NOMO-1 treated with DMSO at 0.1 percent for 48 hours (cell line): ENCODE measurements at regions not wholly inside any gene's neighbourhood (a gene's known extent, or its start where the extent isn't known, plus 50 kb on each side); places are given as distances from the start of the nearest gene placed in this dataset.

ENCODE experiments used
- DNase-seq: peaks from one replicate; lab custom pipeline; 2025; ENCODE audit not compliant: unreplicated experiment; lab: John Stamatoyannopoulos, UW

- DNase-seq, result no peak
Observed at GRCh38 chr17:33352526-33352925, 59.4 kb upstream of the ASIC2 start.

GRCh38 chr17:33356266-33356665 lies 63.2 kb upstream of the ASIC2 start:
- no peak for DNase-seq

- DNase-seq, result no peak
Observed at GRCh38 chr17:33363475-33363874, 70.4 kb upstream of the ASIC2 start.

GRCh38 chr17:33366960-33367359 lies 73.9 kb upstream of the ASIC2 start:
- no peak for DNase-seq

- DNase-seq, result no peak
Observed at GRCh38 chr17:33369149-33369548, 76.1 kb upstream of the ASIC2 start.

GRCh38 chr17:33369876-33370275 lies 76.8 kb upstream of the ASIC2 start:
- DNase-seq, result no peak

GRCh38 chr17:33370401-33370800 lies 77.3 kb upstream of the ASIC2 start:
- DNase-seq, result no peak

- no peak for DNase-seq
Observed at GRCh38 chr17:33371377-33371776, 78.3 kb upstream of the ASIC2 start.

GRCh38 chr17:33373273-33373672 lies 80.2 kb upstream of the ASIC2 start:
- peak; percentile 21 for DNase-seq

- DNase-seq, result peak; percentile 7
Observed at GRCh38 chr17:33375103-33375502, 82.0 kb upstream of the ASIC2 start.

- DNase-seq, result no peak
Observed at GRCh38 chr17:33375783-33376182, 82.7 kb upstream of the ASIC2 start.

GRCh38 chr17:33377837-33378595 lies 84.9 kb upstream of the ASIC2 start:
- no peak for DNase-seq

- no peak for DNase-seq
Observed at GRCh38 chr17:33381201-33381600, 88.1 kb upstream of the ASIC2 start.

GRCh38 chr17:33383488-33384023 lies 90.5 kb upstream of the ASIC2 start:
- no peak for DNase-seq

- DNase-seq, result no peak
Observed at GRCh38 chr17:33385133-33385532, 92.0 kb upstream of the ASIC2 start.

GRCh38 chr17:33385713-33386112 lies 92.6 kb upstream of the ASIC2 start:
- DNase-seq, result no peak

- DNase-seq, result no peak
Observed at GRCh38 chr17:33387406-33387805, 94.3 kb upstream of the ASIC2 start.

- no peak for DNase-seq
Observed at GRCh38 chr17:33389504-33390135, 96.5 kb upstream of the ASIC2 start.

- DNase-seq, result no peak
Observed at GRCh38 chr17:33390479-33391176, 97.5 kb upstream of the ASIC2 start.

GRCh38 chr17:33396818-33397217 lies 103.7 kb upstream of the ASIC2 start:
- no peak for DNase-seq

- DNase-seq, result no peak
Observed at GRCh38 chr17:33398386-33398785, 105.3 kb upstream of the ASIC2 start.

- DNase-seq, result no peak
Observed at GRCh38 chr17:33401249-33401648, 108.2 kb upstream of the ASIC2 start.
